HG02885 (cell line): ENCODE measurements at regions not wholly inside any gene's neighbourhood (a gene's known extent, or its start where the extent isn't known, plus 50 kb on each side); places are given as distances from the start of the nearest gene placed in this dataset.
"Not testable (repeated sequence)": the region's sequence is repeated elsewhere in the genome, so short reads cannot be mapped to it uniquely, and the experiment has no call there.

Experiments
- ATAC-seq: cut with Tn5 transposase; IDR thresholded peaks from one replicate; pipeline ENCODE4 v1.9.1; 2021; ENCODE audit warnings: mild to moderate bottlenecking; ENCODE audit not compliant: unreplicated experiment, poor library complexity

GRCh38 chrX:94302446-94302845, 628.4 kb downstream of the FAM133A start:
- ATAC-seq, result no peak

GRCh38 chrX:94329182-94329581, 655.2 kb downstream of the FAM133A start:
- ATAC-seq, result no peak

GRCh38 chrX:94341730-94342129, 667.7 kb downstream of the FAM133A start:
- not testable (repeated sequence) for ATAC-seq

- ATAC-seq, result no peak
Observed at GRCh38 chrX:94361241-94361640, 687.2 kb downstream of the FAM133A start.

- no peak for ATAC-seq
Observed at GRCh38 chrX:94365736-94366135, 691.7 kb downstream of the FAM133A start.

GRCh38 chrX:94366616-94367015, 692.6 kb downstream of the FAM133A start:
- ATAC-seq, result no peak

- ATAC-seq, result no peak
Observed at GRCh38 chrX:94389044-94389443, 715.0 kb downstream of the FAM133A start.

GRCh38 chrX:94400488-94400887, 726.5 kb downstream of the FAM133A start:
- ATAC-seq, result peak; percentile 92

- ATAC-seq, result no peak
Observed at GRCh38 chrX:94401426-94401825, 727.4 kb downstream of the FAM133A start.

GRCh38 chrX:94414746-94415145, 740.7 kb downstream of the FAM133A start:
- no peak for ATAC-seq

GRCh38 chrX:94418065-94418464, 744.1 kb downstream of the FAM133A start:
- ATAC-seq, result no peak

- no peak for ATAC-seq
Observed at GRCh38 chrX:94424456-94424855, 750.5 kb downstream of the FAM133A start.

GRCh38 chrX:94430091-94430490, 756.1 kb downstream of the FAM133A start:
- ATAC-seq, result no peak

GRCh38 chrX:94435799-94436198, 761.8 kb downstream of the FAM133A start:
- no peak for ATAC-seq

GRCh38 chrX:94454159-94454558, 780.2 kb downstream of the FAM133A start:
- no peak for ATAC-seq

GRCh38 chrX:94454606-94455005, 780.6 kb downstream of the FAM133A start:
- ATAC-seq, result no peak

- no peak for ATAC-seq
Observed at GRCh38 chrX:94455782-94456181, 781.8 kb downstream of the FAM133A start.

- ATAC-seq, result no peak
Observed at GRCh38 chrX:94492541-94492940, 818.5 kb downstream of the FAM133A start.

- no peak for ATAC-seq
Observed at GRCh38 chrX:94493405-94493804, 819.4 kb downstream of the FAM133A start.

- ATAC-seq, result no peak
Observed at GRCh38 chrX:94511564-94511963, 837.6 kb downstream of the FAM133A start.

GRCh38 chrX:94515009-94515408, 841.0 kb downstream of the FAM133A start:
- no peak for ATAC-seq

- ATAC-seq, result peak; percentile 65
Observed at GRCh38 chrX:94524867-94525266, 850.9 kb downstream of the FAM133A start.

- no peak for ATAC-seq
Observed at GRCh38 chrX:94545722-94546121, 871.7 kb downstream of the FAM133A start.
